ENCODE measurements at regions not wholly inside any gene's neighbourhood (a gene's known extent, or its start where the extent isn't known, plus 50 kb on each side); places are given as distances from the start of the nearest gene placed in this dataset.
"Not testable (repeated sequence)": the region's sequence is repeated elsewhere in the genome, so short reads cannot be mapped to it uniquely, and the experiment has no call there.

- no peak for DNase-seq
These were observed 294.8 kb upstream of the CHRM3 start for GRCh38 chr1:239091537-239091936.

GRCh38 chr1:239084459-239085080, 301.8 kb upstream of the CHRM3 start:
- DNase-seq = no peak

- not testable (repeated sequence) for DNase-seq
These were observed 304.4 kb upstream of the CHRM3 start for GRCh38 chr1:239081947-239082346.

GRCh38 chr1:239067480-239067879, 318.9 kb upstream of the CHRM3 start:
- DNase-seq = no peak

GRCh38 chr1:239067058-239067457, 319.3 kb upstream of the CHRM3 start:
- no peak for DNase-seq

- DNase-seq = no peak
These were observed 324.6 kb upstream of the CHRM3 start for GRCh38 chr1:239061770-239062169.

GRCh38 chr1:239058190-239058589, 328.2 kb upstream of the CHRM3 start:
- no peak for DNase-seq

- DNase-seq = no peak
These were observed 329.4 kb upstream of the CHRM3 start for GRCh38 chr1:239056940-239057339.

- no peak for DNase-seq
These were observed 333.1 kb upstream of the CHRM3 start for GRCh38 chr1:239053279-239053678.

- no peak for DNase-seq
These were observed 336.8 kb upstream of the CHRM3 start for GRCh38 chr1:239049571-239049970.

GRCh38 chr1:239044829-239045228, 341.5 kb upstream of the CHRM3 start:
- no peak for DNase-seq

- no peak for DNase-seq
These were observed 345.8 kb upstream of the CHRM3 start for GRCh38 chr1:239040523-239040922.

- no peak for DNase-seq
These were observed 355.1 kb upstream of the CHRM3 start for GRCh38 chr1:239031310-239031709.

GRCh38 chr1:239025997-239026694, 360.2 kb upstream of the CHRM3 start:
- DNase-seq = no peak

- no peak for DNase-seq
These were observed 361.1 kb upstream of the CHRM3 start for GRCh38 chr1:239025223-239025622.

GRCh38 chr1:239023732-239024360, 362.5 kb upstream of the CHRM3 start:
- DNase-seq = no peak

GRCh38 chr1:239016337-239016736, 370.0 kb upstream of the CHRM3 start:
- no peak for DNase-seq

- no peak for DNase-seq
These were observed 375.0 kb upstream of the CHRM3 start for GRCh38 chr1:239011382-239011781.

GRCh38 chr1:239008568-239008967, 377.8 kb upstream of the CHRM3 start:
- no peak for DNase-seq

- no peak for DNase-seq
These were observed 380.1 kb upstream of the CHRM3 start for GRCh38 chr1:239006276-239006675.

- DNase-seq = no peak
These were observed 386.4 kb upstream of the CHRM3 start for GRCh38 chr1:238999944-239000343.

- no peak for DNase-seq
These were observed 387.8 kb upstream of the CHRM3 start for GRCh38 chr1:238998577-238998976.

GRCh38 chr1:238991765-238992495, 394.4 kb upstream of the CHRM3 start:
- no peak for DNase-seq

- no peak for DNase-seq
These were observed 401.1 kb upstream of the CHRM3 start for GRCh38 chr1:238985312-238985711.

Measured in NCI-H1092 (cell line).